Adrenal gland (tissue), 9 donors: ENCODE measurements at regions not wholly inside any gene's neighbourhood (a gene's known extent, or its start where the extent isn't known, plus 50 kb on each side); places are given as distances from the start of the nearest gene placed in this dataset.

Experiments
- DNase-seq, 7 donors: peaks; one replicate each; pipeline ENCODE4 v3.0.0-alpha.2; 2019 to 2020
- H3K27ac ChIP-seq, 5 donors: fragments of 200-600 bp; sonication (generic) in 4 of 5; 1 replicate in 3 of 5; 2 replicates in 2 of 5; pipeline versions ENCODE4 v1.5.1 to v1.8.0; 2016 to 2020; ENCODE audit warnings: mild to moderate bottlenecking in 1 of 5
- H3K27me3 ChIP-seq: fragments of 200-600 bp; 2 replicates; pipeline ENCODE4 v1.8.0; 2021
- H3K36me3 ChIP-seq, 2 donors: fragments of 200-600 bp; replicated peaks in 1 of 2; 1 replicate in 1 of 2; 2 replicates in 1 of 2; pipeline versions ENCODE4 v1.5.1 to v1.8.0; 2018 to 2022
- H3K4me1 ChIP-seq, 2 donors: fragments of 200-600 bp; replicated peaks in 1 of 2; 1 replicate in 1 of 2; 2 replicates in 1 of 2; pipeline versions ENCODE4 v1.5.1 to v1.8.0; 2018 to 2021
- H3K4me3 ChIP-seq, 4 donors: fragments of 200-600 bp; sonication (generic) in 3 of 4; one replicate each; pipeline ENCODE4 v1.5.1; 2016 to 2018
- H3K9me3 ChIP-seq, 3 donors: fragments of 200-600 bp; sonication (generic) in 1 of 3; replicated peaks in 1 of 3; 1 replicate in 2 of 3; 2 replicates in 1 of 3; pipeline versions ENCODE4 v1.5.1 to v1.8.0; 2016 to 2021
- CTCF ChIP-seq, 6 experiments: fragments of 450-650 bp in 4 of 6; fragments of 200-600 bp in 2 of 6; sonication (generic) in 1 of 6; IDR thresholded peaks; 1 replicate in 5 of 6; 2 replicates in 1 of 6; pipeline versions ENCODE4 v1.5.1 to v1.8.0; 2016 to 2021; ENCODE audit warnings: antibody characterized with exemption in 6 of 6, mild to moderate bottlenecking in 2 of 6, moderate library complexity in 1 of 6
- POLR2A ChIP-seq, 2 donors: fragments of 450-650 bp; IDR thresholded peaks; one replicate each; pipeline ENCODE4 v1.6.1; 2017; ENCODE audit warnings: antibody characterized with exemption in 2 of 2, mild to moderate bottlenecking in 2 of 2, moderate library complexity in 1 of 2
- WGBS, 4 donors: extraction: QIAGEN DNeasy Blood & Tissue Kit in 2 of 4; methylation state at CpG; one replicate each; pipeline versions ENCODE4 v1.1.5 to v1.1.7; 2013 to 2017; 5-methylcytosine and 5-hydroxymethylcytosine counted together
- intact Hi-C, 2 donors: fragments of 100-400 bp; cut with DNase I; formaldehyde crosslinking; loops; one replicate each; pipeline versions ENCODE4 v1.14.1 to v1.15.0; 2022 to 2023
- donor health status: healthy with polysubstance abuse.
- donor health status: Bipolar disorder and iron deficiency.
- donor health status: DM: yes; HTN: yes; CAD: no.
- donor health status: DM: no; HTN: no; CAD: no.
- donor health status: DM: no; HTN: no; CAD: no.

- WGBS, 4 donors = 85 to 96% (median 92%) methylated on average over 2 of the region's 2 CpGs
- intact Hi-C loops = no loop called here
- Histone ChIP-seq H3K27me3 (peaks cover 5% of the 10 kb centered on the region), H3K4me1 (no peaks in the 10 kb centered on the region), H3K4me3 (no peak overlapping the region), H3K36me3 (no peaks in the 10 kb centered on the region), H3K27ac (no peak overlapping the region), H3K9me3 (no peaks in the 10 kb centered on the region)
- DNase-seq = no peak
- TF ChIP-seq POLR2A (IDR thresholded peaks at IDR 0.05) (no peak), CTCF (IDR thresholded peaks at IDR 0.05) (no peak)
Observed at GRCh38 chrX:16392597-16392996, 225.3 kb downstream of the MAGEB17 start.

- Histone ChIP-seq H3K9me3 (no peaks in the 10 kb centered on the region), H3K4me3 (no peak overlapping the region), H3K4me1 (no peaks in the 10 kb centered on the region), H3K36me3 (no peaks in the 10 kb centered on the region), H3K27ac (no peak overlapping the region), H3K27me3 (no peaks in the 10 kb centered on the region)
- DNase-seq = peak in 5 of 7 donors; percentile 7 to 30 (median 17)
- intact Hi-C loops = no loop called here
- TF ChIP-seq CTCF (IDR thresholded peaks at IDR 0.05) = no peak
- no peak for TF ChIP-seq POLR2A (IDR thresholded peaks at IDR 0.05)
- WGBS, 4 donors = 24 to 40% (median 35%) methylated on average over 3 of the region's 3 CpGs
Observed at GRCh38 chrX:16394290-16394689, 227.0 kb downstream of the MAGEB17 start.

- TF ChIP-seq POLR2A (IDR thresholded peaks at IDR 0.05) = no peak
- TF ChIP-seq CTCF (IDR thresholded peaks at IDR 0.05) = no peak
- Histone ChIP-seq H3K36me3 (no peaks in the 10 kb centered on the region), H3K4me1 (no peaks in the 10 kb centered on the region), H3K27ac (no peak overlapping the region), H3K4me3 (no peak overlapping the region), H3K27me3 (no peaks in the 10 kb centered on the region), H3K9me3 (no peaks in the 10 kb centered on the region)
- DNase-seq = no peak
- intact Hi-C loops = no loop called here
- 46 to 84% (median 62%) methylated on average over 2 of the region's 2 CpGs for WGBS, 4 donors
Observed at GRCh38 chrX:16403808-16404207, 236.5 kb downstream of the MAGEB17 start.

DNA sequence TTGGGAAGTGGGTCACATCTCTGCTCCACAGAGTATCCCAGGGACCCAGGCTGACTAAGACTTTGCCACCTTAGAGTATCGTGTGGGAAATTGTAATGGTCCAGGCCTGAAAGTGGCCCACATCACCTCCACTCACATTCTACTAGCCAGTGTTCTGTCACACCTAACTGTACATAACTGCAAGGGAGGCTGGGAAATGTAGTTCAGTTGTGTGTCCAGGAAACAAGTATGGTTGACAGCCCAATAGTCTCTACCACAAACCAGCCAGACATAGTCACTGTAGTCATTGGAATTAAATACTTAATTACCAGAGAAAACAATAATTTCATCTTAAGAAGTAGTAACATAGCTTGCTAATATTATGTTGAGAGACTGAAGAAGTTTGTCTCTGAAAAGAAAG lies 233.4 kb upstream of the S100G start:
- TF ChIP-seq CTCF (IDR thresholded peaks at IDR 0.05) = no peak
- no peak for TF ChIP-seq POLR2A (IDR thresholded peaks at IDR 0.05)
- Histone ChIP-seq H3K27ac (no peak overlapping the region), H3K27me3 (no peaks in the 10 kb centered on the region), H3K36me3 (no peaks in the 10 kb centered on the region), H3K4me3 (no peak overlapping the region), H3K4me1 (no peaks in the 10 kb centered on the region), H3K9me3 (no peaks in the 10 kb centered on the region)
- WGBS, 4 donors = 73 to 96% (median 79%) methylated on average over 1 of the region's 1 CpG
- no peak for DNase-seq
- intact Hi-C loops = no loop called here
